COLO668 (cell line): ENCODE measurements at regions not wholly inside any gene's neighbourhood (a gene's known extent, or its start where the extent isn't known, plus 50 kb on each side); places are given as distances from the start of the nearest gene placed in this dataset.
"Not testable (repeated sequence)": the region's sequence is repeated elsewhere in the genome, so short reads cannot be mapped to it uniquely, and the experiment has no call there.

Experiments
- DNase-seq: peaks from one replicate; lab custom pipeline; 2025; ENCODE audit not compliant: unreplicated experiment; lab: John Stamatoyannopoulos, UW

DNA sequence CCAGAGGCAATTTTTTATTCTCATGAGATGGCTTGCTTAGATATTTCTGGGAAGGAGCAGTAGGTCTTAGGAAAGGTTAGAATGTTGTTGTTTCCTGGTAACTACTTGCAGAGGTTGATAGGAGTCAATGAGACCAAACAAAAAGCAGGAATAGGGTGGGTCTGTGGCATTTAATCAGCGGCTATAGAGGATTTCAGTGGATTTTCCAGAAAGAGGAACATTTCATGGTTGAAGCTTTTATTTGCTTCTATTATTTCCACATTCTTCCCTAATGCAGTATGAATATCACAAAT, 111.3 kb upstream of the PALMD start:
- no peak for DNase-seq

GRCh38 chr1:99535470-99536164, 110.3 kb upstream of the PALMD start:
- no peak for DNase-seq

- DNase-seq: no peak
These were observed 107.9 kb upstream of the PALMD start for GRCh38 chr1:99537886-99538617.

DNA sequence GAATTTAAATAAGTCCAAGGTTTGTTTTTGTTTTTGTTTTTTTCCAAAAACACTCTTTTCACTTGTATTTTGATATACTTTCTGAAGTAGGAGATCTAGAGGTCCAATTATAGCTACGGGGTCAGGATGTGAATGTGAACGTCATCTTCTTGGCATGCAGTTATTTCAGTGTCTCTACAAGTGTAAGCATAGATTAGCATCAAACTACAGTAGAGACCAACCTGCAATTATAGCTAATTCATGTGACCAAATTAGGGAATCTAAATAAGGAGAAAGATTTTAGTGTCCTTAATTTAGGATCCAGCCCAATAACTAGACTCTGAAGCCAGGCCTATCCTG, 107.3 kb upstream of the PALMD start:
- DNase-seq: no peak

DNA sequence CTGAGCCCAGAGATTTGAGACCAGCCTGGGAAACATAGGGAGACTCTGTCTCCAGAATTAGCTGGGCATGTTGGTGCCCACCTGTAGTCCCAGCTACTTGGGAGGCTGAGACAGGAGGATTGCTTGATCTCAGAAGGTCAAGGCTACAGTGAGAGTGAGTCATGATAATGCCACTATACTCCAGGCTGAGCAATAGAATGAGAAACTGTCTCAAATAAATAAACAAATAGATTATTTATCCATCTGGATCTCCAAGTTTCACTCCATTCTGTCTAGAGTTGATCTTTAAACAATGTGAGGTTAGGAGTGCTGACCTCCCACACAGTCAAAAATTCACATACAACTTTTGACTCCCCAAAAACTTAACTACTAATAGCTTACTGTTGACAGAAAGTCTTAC, 106.8 kb upstream of the PALMD start:
- no peak for DNase-seq

DNA sequence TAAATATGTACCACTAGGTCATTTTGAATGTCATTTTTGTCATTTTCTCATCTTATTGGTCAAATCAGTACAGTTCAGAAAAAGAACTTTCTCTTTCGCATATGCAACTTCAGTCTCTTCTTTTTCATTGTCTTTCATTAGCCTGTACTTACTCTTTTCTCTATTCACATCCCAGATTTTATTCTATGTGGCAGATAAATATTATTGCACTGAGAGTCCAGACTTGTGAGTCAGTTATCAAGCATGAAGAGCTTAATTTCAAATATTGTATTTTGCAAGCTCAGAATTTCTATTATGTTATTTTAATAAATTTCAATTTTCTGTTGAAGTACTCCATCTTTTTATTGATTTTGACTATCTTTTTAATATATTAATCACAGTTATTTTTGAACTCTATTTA, 105.2 kb upstream of the PALMD start:
- DNase-seq: no peak

GRCh38 chr1:99544328-99544727, 101.6 kb upstream of the PALMD start:
- DNase-seq: no peak

DNA sequence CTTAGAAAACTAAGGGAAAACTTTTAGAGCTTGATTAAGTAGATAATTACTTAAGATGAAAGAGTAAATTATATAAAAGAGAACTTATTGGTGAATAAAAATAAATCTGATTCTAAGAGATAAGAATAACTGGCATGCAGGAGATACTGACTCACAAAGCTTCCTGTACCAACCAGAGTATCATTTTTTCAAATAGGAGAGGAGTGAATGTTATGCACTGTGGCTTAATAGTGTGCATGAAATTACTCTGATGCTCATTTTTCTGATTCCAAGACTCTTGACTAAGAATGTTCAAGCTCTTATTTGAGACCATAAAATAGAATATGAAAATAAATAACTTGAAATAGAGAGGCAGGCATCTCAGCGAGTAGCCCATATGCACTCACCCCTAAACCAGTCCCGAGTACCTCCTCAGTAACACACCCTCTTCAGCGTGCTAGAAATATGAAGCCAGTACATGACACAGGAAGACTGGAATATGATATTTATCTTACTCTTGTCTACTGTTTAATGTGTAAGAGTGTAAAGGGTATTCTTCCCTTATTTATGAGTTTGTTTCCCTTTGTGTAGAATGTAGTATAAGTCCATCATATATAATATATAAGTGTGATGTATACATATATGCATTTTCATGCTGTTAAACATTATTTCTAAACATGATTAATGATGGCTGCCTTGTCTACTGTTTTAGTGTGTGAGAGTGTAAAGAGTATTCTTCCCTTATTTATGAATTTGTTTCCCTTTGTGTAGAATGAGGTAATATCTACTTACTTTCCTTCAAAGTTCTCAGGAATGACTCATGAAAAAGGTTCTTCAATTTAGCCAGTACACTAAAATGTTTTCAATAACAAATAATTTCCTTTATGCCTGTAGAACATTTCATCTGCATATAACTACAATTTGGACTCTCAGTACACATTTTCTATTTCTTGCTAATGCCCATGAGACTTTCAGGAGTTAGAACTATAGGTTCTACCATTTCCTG, 99.2 kb upstream of the PALMD start:
- no peak for DNase-seq

DNA sequence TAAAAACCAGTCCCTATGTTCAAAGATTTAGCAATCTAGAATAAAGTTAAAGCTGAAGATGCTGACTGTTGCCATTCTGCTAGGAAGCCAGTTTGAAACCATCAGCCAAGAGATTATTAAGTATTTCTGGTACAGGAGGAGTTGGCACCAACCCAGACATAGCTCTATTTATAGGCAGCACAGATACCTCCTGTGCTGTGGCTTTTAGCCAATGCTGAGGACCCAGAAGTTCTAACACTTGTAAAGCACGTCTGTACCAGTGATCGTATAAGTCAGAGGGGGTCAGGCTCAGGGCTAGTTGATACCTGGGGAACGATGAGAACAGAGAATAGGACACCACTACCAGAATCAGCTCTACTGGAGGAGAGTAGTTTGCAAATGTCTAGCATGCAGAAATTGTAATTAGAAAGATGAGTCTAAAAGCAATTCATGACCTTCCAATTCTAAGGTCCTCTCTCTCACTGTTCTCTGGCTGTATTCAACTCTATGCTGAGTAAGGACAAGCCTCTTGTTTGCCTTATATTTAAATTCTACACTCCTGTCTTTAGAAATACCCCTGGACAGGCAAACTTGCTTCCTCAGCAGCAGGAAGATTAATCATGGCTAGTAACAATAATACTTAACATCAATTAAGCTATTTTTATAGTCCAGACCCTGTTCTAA, 96.8 kb upstream of the PALMD start:
- no peak for DNase-seq

GRCh38 chr1:99550198-99550597, 95.7 kb upstream of the PALMD start:
- no peak for DNase-seq

- DNase-seq: no peak
These were observed 93.9 kb upstream of the PALMD start for GRCh38 chr1:99551812-99552614.

DNA sequence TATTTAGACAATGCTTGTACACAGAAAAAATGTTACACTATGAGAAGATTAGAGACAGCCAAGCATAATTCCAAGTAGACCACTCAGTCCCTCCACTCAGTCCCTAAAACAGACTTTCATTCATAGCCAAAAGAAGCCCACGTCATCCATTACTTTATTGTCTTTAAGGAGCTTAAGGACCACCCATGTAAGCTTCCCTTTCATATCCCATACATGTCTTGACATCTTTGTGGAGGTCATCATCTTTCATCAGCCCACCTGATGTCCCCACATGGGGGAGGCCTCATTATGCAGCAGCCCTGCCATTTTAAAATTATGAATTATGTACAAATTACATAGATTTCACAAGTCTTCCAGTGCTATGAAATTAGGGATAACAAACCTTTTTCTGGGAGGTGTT, 92.6 kb upstream of the PALMD start:
- no peak for DNase-seq

GRCh38 chr1:99553819-99554218, 92.1 kb upstream of the PALMD start:
- DNase-seq: not testable (repeated sequence)

DNA sequence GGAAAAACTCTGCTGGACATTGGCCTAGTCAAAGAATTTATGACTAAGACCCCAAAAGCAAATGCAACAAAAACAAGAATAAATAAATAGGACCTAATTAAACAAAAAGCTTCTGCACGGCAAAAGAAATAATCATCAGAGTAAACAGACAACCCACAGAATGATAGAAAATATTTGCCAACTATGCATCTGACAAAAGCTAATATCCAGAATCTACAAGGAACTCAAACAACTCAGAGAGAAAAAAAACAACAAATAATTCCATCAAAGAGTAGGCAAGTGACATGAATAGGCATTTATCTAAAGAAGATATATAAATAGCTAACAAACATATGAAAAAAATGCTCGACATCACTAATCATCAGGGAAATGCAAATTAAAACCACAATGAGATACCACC, 91.2 kb upstream of the PALMD start:
- DNase-seq: no peak

DNA sequence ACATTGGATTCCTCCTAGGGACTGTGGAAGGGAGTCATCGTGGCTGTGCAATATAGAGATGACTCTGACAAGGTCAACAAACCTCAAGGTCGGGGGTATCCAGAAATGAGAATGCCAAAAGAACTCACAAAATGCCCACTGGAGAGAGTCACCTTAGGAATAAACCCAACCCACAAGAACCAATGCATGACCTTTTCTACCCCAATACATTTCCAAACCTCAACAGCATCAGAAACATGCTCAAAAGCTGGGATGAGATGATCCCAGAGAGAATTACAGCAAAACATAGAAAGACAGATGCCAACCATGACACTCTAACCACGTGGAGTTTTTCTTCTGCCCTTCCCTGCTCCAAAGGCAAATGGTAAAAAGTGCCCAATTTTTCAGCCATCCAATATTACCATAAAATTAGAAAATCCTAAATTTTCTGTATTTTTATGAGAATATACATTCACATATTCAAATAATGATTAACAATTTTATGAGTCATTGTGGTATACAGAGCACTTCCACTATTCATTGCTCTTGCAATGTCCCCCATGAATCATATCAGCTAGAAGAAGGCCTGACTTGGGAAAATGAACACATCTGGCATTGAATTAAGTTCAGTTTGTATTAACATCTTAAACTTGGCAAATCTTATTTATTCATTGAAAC, 88.2 kb upstream of the PALMD start:
- DNase-seq: no peak

GRCh38 chr1:99559166-99559565, 86.7 kb upstream of the PALMD start:
- DNase-seq: no peak

DNA sequence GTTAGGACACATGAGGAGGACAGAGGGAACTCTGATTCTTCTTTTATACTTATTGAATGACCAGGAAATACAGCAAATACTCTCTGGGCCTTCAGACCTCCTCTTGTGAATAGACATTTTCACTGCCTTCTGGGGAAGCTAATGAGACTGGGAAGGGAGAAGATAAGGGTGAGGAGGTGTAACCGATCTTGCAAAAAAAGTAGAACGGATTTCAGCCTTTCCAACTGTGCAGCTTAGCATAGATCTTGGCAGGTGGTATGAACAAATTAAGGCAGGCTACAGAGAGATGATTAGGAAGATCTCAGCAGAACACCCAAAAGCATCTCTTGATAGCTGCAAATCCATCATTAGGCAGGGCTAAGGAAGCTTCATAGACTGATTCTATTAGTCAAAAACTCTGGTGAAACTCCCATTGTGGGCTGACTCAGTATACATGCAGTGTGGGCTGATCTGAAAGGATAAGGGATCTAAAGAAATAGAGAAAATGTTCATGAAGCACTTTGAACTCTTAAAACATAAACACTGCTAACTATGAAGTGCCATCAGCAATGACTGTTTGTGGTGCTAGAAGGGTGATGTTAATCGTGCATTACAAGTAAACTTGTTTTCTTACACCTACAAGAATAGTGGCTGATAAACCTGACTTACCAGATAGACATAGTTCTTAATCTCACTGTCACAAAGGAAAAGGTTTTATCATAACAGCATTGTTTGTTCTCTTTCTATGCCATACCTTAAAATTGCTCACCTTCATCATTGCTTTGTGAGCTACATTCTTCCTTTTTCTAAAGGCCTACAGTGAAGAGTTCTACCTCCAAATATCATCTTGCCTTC, 85.5 kb upstream of the PALMD start:
- DNase-seq: no peak

- DNase-seq: no peak
These were observed 84.0 kb upstream of the PALMD start for GRCh38 chr1:99561952-99562351.

GRCh38 chr1:99565606-99566289, 80.2 kb upstream of the PALMD start:
- no peak for DNase-seq
